Progenitor cell of endocrine pancreas (in vitro differentiated cells): ENCODE measurements at regions not wholly inside any gene's neighbourhood (a gene's known extent, or its start where the extent isn't known, plus 50 kb on each side); places are given as distances from the start of the nearest gene placed in this dataset.

Experiments used
- DNase-seq: peaks from one replicate; pipeline ENCODE4 v3.0.0; 2021; ENCODE audit warnings: low spot score; ENCODE audit not compliant: unreplicated experiment
- H3K27ac Mint-ChIP-seq: 2 replicates; pipeline ENCODE4 v1.8.0; 2021; ENCODE audit warnings: mild to moderate bottlenecking, moderate library complexity, mixed read lengths
- H3K27me3 Mint-ChIP-seq: 2 replicates; pipeline ENCODE4 v1.8.0; 2021; ENCODE audit warnings: mixed read lengths
- H3K36me3 Mint-ChIP-seq: 2 replicates; pipeline ENCODE4 v1.8.0; 2022; ENCODE audit warnings: mixed read lengths; ENCODE audit not compliant: insufficient read depth
- H3K4me1 Mint-ChIP-seq: 2 replicates; pipeline ENCODE4 v1.8.0; 2021; ENCODE audit warnings: low read depth, mixed read lengths
- H3K4me3 Mint-ChIP-seq: 2 replicates; pipeline ENCODE4 v1.8.0; 2021; ENCODE audit warnings: low read depth, mild to moderate bottlenecking, moderate library complexity, mixed read lengths
- H3K9me3 Mint-ChIP-seq: 2 replicates; pipeline ENCODE4 v1.8.0; 2021; ENCODE audit warnings: low read depth, mixed read lengths
- CTCF ChIP-seq: fragments of 200-600 bp; sonication (generic); IDR thresholded peaks from one replicate; pipeline ENCODE4 v1.5.0; 2021; ENCODE audit warnings: antibody characterized with exemption, mild to moderate bottlenecking; ENCODE audit not compliant: unreplicated experiment

GRCh38 chr1:58361134-58361533 lies 185.4 kb downstream of the OMA1 start:
- H3K36me3 Mint-ChIP-seq, result no peaks in the 10 kb centered on the region

GRCh38 chr1:58358346-58358745 lies 188.2 kb downstream of the OMA1 start:
- H3K27ac Mint-ChIP-seq, result no peak overlapping the region
- H3K9me3 Mint-ChIP-seq, result no peaks in the 10 kb centered on the region
- no peaks in the 10 kb centered on the region for H3K36me3 Mint-ChIP-seq
- H3K27me3 Mint-ChIP-seq, result peaks cover 9% of the 10 kb centered on the region
- no peak overlapping the region for H3K4me3 Mint-ChIP-seq
- peaks cover 9% of the 10 kb centered on the region for H3K4me1 Mint-ChIP-seq
- DNase-seq, result no peak
- TF ChIP-seq CTCF, result no peak

More at GRCh38 chr1:58361134-58361533, 185.4 kb downstream of the OMA1 start:
- no peak for DNase-seq
- no peak for TF ChIP-seq CTCF
- Mint-ChIP-seq H3K9me3 (no peaks in the 10 kb centered on the region), H3K27ac (no peak overlapping the region), H3K27me3 (peaks cover 9% of the 10 kb centered on the region), H3K4me1 (peaks cover 5% of the 10 kb centered on the region), H3K4me3 (no peak overlapping the region)

GRCh38 chr1:58356402-58356801 lies 190.1 kb downstream of the OMA1 start:
- DNase-seq, result no peak
- Mint-ChIP-seq H3K9me3 (no peaks in the 10 kb centered on the region), H3K36me3 (no peaks in the 10 kb centered on the region), H3K27me3 (peaks cover 9% of the 10 kb centered on the region), H3K4me1 (peaks cover 9% of the 10 kb centered on the region), H3K27ac (no peak overlapping the region), H3K4me3 (no peak overlapping the region)
- TF ChIP-seq CTCF, result no peak

GRCh38 chr1:58353168-58353567 lies 193.4 kb downstream of the OMA1 start:
- H3K4me3 Mint-ChIP-seq, result no peak overlapping the region
- no peaks in the 10 kb centered on the region for H3K27me3 Mint-ChIP-seq
- H3K9me3 Mint-ChIP-seq, result peaks cover 5% of the 10 kb centered on the region
- no peak for TF ChIP-seq CTCF
- H3K27ac Mint-ChIP-seq, result no peak overlapping the region
- no peaks in the 10 kb centered on the region for H3K36me3 Mint-ChIP-seq
- no peak for DNase-seq
- peaks cover 6% of the 10 kb centered on the region for H3K4me1 Mint-ChIP-seq

- peaks cover 8% of the 10 kb centered on the region for H3K4me1 Mint-ChIP-seq
- H3K36me3 Mint-ChIP-seq, result no peaks in the 10 kb centered on the region
- no peak overlapping the region for H3K4me3 Mint-ChIP-seq
- no peaks in the 10 kb centered on the region for H3K27me3 Mint-ChIP-seq
- DNase-seq, result no peak
- peaks cover 5% of the 10 kb centered on the region for H3K9me3 Mint-ChIP-seq
- TF ChIP-seq CTCF, result no peak
- no peak overlapping the region for H3K27ac Mint-ChIP-seq
Measured at GRCh38 chr1:58352476-58353092, 193.9 kb downstream of the OMA1 start.
